Sciatic nerve (tissue), 2 donors: ENCODE measurements at regions not wholly inside any gene's neighbourhood (a gene's known extent, or its start where the extent isn't known, plus 50 kb on each side); places are given as distances from the start of the nearest gene placed in this dataset.
A peak's percentile ranks its signal among the peaks of the same experiment; 100 is the strongest.
"Not testable (repeated sequence)": the region's sequence is repeated elsewhere in the genome, so short reads cannot be mapped to it uniquely, and the experiment has no call there.

ENCODE experiments used
- ATAC-seq: fragments of 200-7000 bp; cut with Tn5 transposase; one replicate; pipeline ENCODE4 v1.9.1; 2020; ENCODE audit warnings: mild to moderate bottlenecking, moderate library complexity
- DNase-seq: peaks from one replicate; pipeline ENCODE4 v3.0.0-alpha.2; 2020; ENCODE audit warnings: low spot score
- intact Hi-C: fragments of 100-400 bp; cut with DNase I; formaldehyde crosslinking; loops from one replicate; pipeline ENCODE4 v1.14.2; 2022
- donor health status: DM: no; HTN: no; CAD: no.
- donor health status: DM: no; HTN: no; CAD: no.

- ATAC-seq (no peak), DNase-seq (no peak)
- intact Hi-C loops, result no loop called here
Observed at GRCh38 chr2:187093771-187094412, 244.9 kb upstream of the ZSWIM2 start.

- intact Hi-C loops, result no loop called here
- DNase-seq, result no peak
- ATAC-seq, result no peak
Observed at GRCh38 chr2:187091664-187092063, 242.7 kb upstream of the ZSWIM2 start.

- ATAC-seq (no peak), DNase-seq (no peak)
- intact Hi-C loops, result no loop called here
Observed at GRCh38 chr2:187084524-187084923, 235.6 kb upstream of the ZSWIM2 start.

- ATAC-seq (no peak), DNase-seq (no peak)
- intact Hi-C loops, result no loop called here
Observed at GRCh38 chr2:187081461-187081860, 232.5 kb upstream of the ZSWIM2 start.

GRCh38 chr2:187079901-187080300 is 230.9 kb upstream of the ZSWIM2 start:
- intact Hi-C loops, result no loop called here
- DNase-seq (no peak), ATAC-seq (no peak)

GRCh38 chr2:187078297-187078696 is 229.3 kb upstream of the ZSWIM2 start:
- peak; percentile 46 for ATAC-seq
- DNase-seq, result no peak
- intact Hi-C loops, result no loop called here

GRCh38 chr2:187075671-187076070 is 226.7 kb upstream of the ZSWIM2 start:
- no peak for DNase-seq
- intact Hi-C loops, result no loop called here
- ATAC-seq, result no peak

- intact Hi-C loops, result no loop called here
- no peak for ATAC-seq
- no peak for DNase-seq
Observed at GRCh38 chr2:187075199-187075635, 226.2 kb upstream of the ZSWIM2 start.

- no peak for DNase-seq
- intact Hi-C loops, result no loop called here
Observed at GRCh38 chr2:187058198-187058597, 209.2 kb upstream of the ZSWIM2 start.

GRCh38 chr2:187057466-187057865 is 208.5 kb upstream of the ZSWIM2 start:
- intact Hi-C loops, result no loop called here
- ATAC-seq (no peak), DNase-seq (no peak)

More at GRCh38 chr2:187058198-187058597, 209.2 kb upstream of the ZSWIM2 start:
- no peak for ATAC-seq

GRCh38 chr2:187056416-187057334 is 207.7 kb upstream of the ZSWIM2 start:
- DNase-seq (no peak), ATAC-seq (no peak)
- intact Hi-C loops, result no loop called here

- peak; percentile 62 for ATAC-seq
- intact Hi-C loops, result no loop called here
- no peak for DNase-seq
Observed at GRCh38 chr2:187055463-187055862, 206.5 kb upstream of the ZSWIM2 start.

GRCh38 chr2:187054501-187055319 is 205.7 kb upstream of the ZSWIM2 start:
- intact Hi-C loops, result no loop called here
- ATAC-seq, result peak; percentile 20
- DNase-seq, result no peak

- DNase-seq (no peak), ATAC-seq (no peak)
- intact Hi-C loops, result no loop called here
Observed at GRCh38 chr2:187051350-187051749, 202.4 kb upstream of the ZSWIM2 start.

GRCh38 chr2:187050409-187050998 is 201.5 kb upstream of the ZSWIM2 start:
- intact Hi-C loops, result no loop called here
- ATAC-seq, result no peak
- DNase-seq, result no peak

- intact Hi-C loops, result no loop called here
- no peak for ATAC-seq
- no peak for DNase-seq
Observed at GRCh38 chr2:187037310-187037709, 188.3 kb upstream of the ZSWIM2 start.

GRCh38 chr2:187034434-187034833 is 185.5 kb upstream of the ZSWIM2 start:
- intact Hi-C loops, result no loop called here
- no peak for DNase-seq
- ATAC-seq, result no peak

- intact Hi-C loops, result no loop called here
- ATAC-seq (no peak), DNase-seq (no peak)
Observed at GRCh38 chr2:187024739-187025138, 175.8 kb upstream of the ZSWIM2 start.

- ATAC-seq, DNase-seq, intact Hi-C loops: not testable (repeated sequence)
Observed at GRCh38 chr2:187023996-187024395, 175.0 kb upstream of the ZSWIM2 start.
